Nephron (organoid): ENCODE measurements at regions not wholly inside any gene's neighbourhood (a gene's known extent, or its start where the extent isn't known, plus 50 kb on each side); places are given as distances from the start of the nearest gene placed in this dataset.

Experiments used
- H3K27ac Mint-ChIP-seq, 3 experiments: 2 replicates each; pipeline ENCODE4 v1.8.0; 2020; ENCODE audit warnings: mixed read lengths in 3 of 3, mild to moderate bottlenecking in 2 of 3, moderate library complexity in 1 of 3
- H3K27me3 Mint-ChIP-seq: 2 replicates; pipeline ENCODE4 v1.8.0; 2021; ENCODE audit warnings: low read depth, mild to moderate bottlenecking, moderate library complexity, mixed read lengths
- H3K36me3 Mint-ChIP-seq: 2 replicates; pipeline ENCODE4 v1.8.0; 2020; ENCODE audit warnings: low read depth, mixed read lengths
- H3K4me1 Mint-ChIP-seq: 2 replicates; pipeline ENCODE4 v1.8.0; 2020; ENCODE audit warnings: mixed read lengths
- H3K4me3 Mint-ChIP-seq, 3 experiments: 2 replicates each; pipeline ENCODE4 v1.8.0; 2020; ENCODE audit warnings: mild to moderate bottlenecking in 3 of 3, mixed read lengths in 3 of 3, moderate library complexity in 2 of 3
- H3K9me3 Mint-ChIP-seq: 2 replicates; pipeline ENCODE4 v1.8.0; 2020; ENCODE audit warnings: mixed read lengths
- TF ChIP-seq, protein P1 (sequence below), 3 experiments: fragments of 200-600 bp; sonication (generic); IDR thresholded peaks; one replicate each; pipeline ENCODE4 v1.5.0; 2021; ENCODE audit warnings: antibody characterized with exemption in 3 of 3; ENCODE audit not compliant: unreplicated experiment in 3 of 3

DNA sequence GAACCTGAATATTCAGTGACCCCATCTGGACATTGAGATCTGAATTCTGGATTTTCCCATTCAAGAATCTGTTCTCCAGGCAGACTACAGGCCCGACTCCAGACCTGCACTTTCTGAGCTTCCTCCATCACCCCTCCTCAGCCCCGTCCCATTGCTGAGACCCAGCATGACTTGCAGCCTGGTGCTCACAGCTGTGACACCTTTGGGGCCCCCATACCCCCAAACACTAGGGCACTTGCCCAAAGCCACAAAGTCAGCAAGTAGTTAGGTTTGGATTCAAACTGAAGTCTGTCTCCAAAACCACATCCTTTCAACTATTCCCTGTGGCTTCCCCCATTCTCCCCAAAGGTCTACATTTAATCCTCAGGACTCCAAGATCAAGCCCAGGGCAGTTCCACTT lies 128.2 kb upstream of the ZBED5 start:
- Mint-ChIP-seq H3K4me1 (peaks cover 4% of the 10 kb centered on the region), H3K27me3 (peaks cover 13% of the 10 kb centered on the region), H3K9me3 (peaks cover 4% of the 10 kb centered on the region), H3K27ac (no peak overlapping the region), H3K4me3 (no peak overlapping the region), H3K36me3 (no peaks in the 10 kb centered on the region)
- TF ChIP-seq, protein P1, sequence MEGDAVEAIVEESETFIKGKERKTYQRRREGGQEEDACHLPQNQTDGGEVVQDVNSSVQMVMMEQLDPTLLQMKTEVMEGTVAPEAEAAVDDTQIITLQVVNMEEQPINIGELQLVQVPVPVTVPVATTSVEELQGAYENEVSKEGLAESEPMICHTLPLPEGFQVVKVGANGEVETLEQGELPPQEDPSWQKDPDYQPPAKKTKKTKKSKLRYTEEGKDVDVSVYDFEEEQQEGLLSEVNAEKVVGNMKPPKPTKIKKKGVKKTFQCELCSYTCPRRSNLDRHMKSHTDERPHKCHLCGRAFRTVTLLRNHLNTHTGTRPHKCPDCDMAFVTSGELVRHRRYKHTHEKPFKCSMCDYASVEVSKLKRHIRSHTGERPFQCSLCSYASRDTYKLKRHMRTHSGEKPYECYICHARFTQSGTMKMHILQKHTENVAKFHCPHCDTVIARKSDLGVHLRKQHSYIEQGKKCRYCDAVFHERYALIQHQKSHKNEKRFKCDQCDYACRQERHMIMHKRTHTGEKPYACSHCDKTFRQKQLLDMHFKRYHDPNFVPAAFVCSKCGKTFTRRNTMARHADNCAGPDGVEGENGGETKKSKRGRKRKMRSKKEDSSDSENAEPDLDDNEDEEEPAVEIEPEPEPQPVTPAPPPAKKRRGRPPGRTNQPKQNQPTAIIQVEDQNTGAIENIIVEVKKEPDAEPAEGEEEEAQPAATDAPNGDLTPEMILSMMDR (IDR thresholded peaks at IDR 0.05; ENCODE audit: unreplicated experiment in 3 of 3), result no peak

DNA sequence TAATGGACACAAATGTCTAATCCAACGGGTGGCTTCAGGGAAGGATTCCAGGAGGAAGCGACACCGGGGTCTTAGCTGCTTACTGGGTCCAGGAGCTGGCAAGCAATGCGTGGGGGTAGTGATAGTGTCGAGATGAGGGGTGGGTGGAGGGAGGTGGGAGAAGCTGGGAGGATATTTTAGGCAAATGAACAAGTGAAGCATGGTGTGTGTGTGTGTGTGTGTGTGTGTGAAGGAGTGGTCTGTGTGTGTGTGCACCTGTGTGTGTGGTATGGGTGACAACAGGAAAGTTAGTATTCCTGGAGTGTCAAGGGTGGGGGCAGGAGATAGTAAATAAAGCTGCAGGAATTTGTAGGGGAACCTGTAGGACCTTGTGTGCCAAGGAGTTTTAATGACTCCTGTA lies 126.9 kb upstream of the ZBED5 start:
- Mint-ChIP-seq H3K9me3 (peaks cover 8% of the 10 kb centered on the region), H3K27me3 (peaks cover 13% of the 10 kb centered on the region), H3K36me3 (no peaks in the 10 kb centered on the region), H3K27ac (no peak overlapping the region), H3K4me3 (no peak overlapping the region), H3K4me1 (no peaks in the 10 kb centered on the region)
- TF ChIP-seq, protein P1 (IDR thresholded peaks at IDR 0.05; ENCODE audit: unreplicated experiment in 3 of 3), result no peak

DNA sequence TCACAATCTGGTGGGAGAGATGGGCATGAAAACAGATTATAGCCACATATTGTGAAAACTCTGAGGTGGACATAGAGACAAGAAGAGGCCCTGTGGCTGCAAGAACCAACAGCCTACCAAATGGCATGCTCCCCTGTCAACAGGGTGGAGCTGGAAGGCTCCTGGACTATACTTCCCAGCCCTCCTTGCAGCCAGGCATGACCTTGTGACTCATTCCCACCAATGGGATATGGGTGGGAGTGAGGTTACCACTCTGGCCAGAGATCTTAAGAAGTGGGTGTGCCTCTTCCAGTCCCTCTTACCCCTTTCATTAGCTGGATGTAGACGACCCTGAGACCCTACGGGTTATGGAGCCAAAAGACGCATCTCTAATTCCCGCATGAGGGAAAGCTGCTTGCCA lies 126.4 kb upstream of the ZBED5 start:
- no peak overlapping the region for H3K4me3 Mint-ChIP-seq
- H3K9me3 Mint-ChIP-seq, result peaks cover 13% of the 10 kb centered on the region
- no peaks in the 10 kb centered on the region for H3K4me1 Mint-ChIP-seq
- no peak overlapping the region for H3K27ac Mint-ChIP-seq
- TF ChIP-seq, protein P1 (IDR thresholded peaks at IDR 0.05; ENCODE audit: unreplicated experiment in 3 of 3), result no peak
- peaks cover 13% of the 10 kb centered on the region for H3K27me3 Mint-ChIP-seq
- no peaks in the 10 kb centered on the region for H3K36me3 Mint-ChIP-seq

DNA sequence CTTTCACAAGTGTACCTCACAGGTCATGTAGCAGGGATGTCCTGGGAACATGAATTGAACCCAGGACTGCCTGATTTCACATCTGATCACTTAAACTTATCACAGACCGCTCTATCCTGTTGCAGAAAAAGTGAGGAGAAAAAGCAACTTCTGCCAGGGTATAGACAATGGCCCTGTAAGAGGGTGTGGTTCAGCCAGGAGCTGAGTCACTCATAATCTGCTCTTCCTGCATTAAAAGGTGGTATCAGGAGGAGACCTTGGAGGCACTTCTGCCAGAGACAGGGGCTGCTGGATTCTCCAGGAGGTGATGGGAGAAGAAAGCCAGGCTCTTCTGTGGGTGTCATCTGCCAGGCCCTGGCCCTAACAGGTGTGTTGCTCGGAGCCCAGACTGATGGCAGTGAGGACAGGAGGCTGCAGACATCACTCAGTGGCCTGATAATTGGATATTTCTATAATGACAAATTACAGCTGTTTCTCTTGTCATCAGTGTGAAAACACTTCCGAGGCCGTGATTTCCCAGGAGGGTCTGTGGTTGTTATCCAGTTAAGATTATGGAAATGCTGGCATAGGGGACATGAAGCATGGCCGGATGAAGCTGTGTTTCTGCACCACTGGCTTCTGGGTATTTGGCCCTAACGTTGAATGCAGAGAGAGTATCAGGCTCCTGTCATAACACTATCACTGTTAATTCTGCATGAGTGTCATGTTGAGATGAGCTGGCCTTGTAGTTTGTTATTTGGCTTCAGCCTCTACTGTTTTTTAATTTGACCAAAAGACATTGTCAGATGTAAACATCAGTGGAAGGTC lies 125.1 kb upstream of the ZBED5 start:
- Mint-ChIP-seq H3K27me3 (peaks cover 13% of the 10 kb centered on the region), H3K27ac (no peak overlapping the region), H3K4me1 (no peaks in the 10 kb centered on the region), H3K9me3 (peaks cover 20% of the 10 kb centered on the region), H3K4me3 (no peak overlapping the region), H3K36me3 (no peaks in the 10 kb centered on the region)
- TF ChIP-seq, protein P1 (IDR thresholded peaks at IDR 0.05; ENCODE audit: unreplicated experiment in 3 of 3), result no peak

DNA sequence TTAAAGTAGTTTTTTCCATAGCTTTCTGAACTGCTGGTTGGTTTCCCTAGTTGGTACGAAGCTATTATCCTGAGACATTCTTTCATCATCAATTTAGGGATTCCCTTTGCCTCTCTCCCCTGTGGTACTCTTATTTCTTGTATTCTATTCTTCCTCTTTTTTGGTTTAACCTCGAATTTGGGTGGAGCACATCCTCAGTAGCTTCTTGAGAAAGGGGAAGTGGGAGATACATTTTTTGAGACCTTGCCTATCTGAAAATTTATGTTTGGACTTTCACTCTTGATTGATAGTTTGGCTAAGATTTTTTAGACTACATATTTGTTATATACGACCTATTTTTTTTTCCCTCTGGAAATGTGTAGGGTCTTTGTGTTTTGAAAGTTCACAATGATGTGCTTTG lies 121.7 kb upstream of the ZBED5 start:
- Mint-ChIP-seq H3K9me3 (peaks cover 29% of the 10 kb centered on the region), H3K4me3 (no peak overlapping the region), H3K27ac (no peak overlapping the region), H3K4me1 (no peaks in the 10 kb centered on the region), H3K36me3 (no peaks in the 10 kb centered on the region), H3K27me3 (peaks cover 5% of the 10 kb centered on the region)
- TF ChIP-seq, protein P1 (IDR thresholded peaks at IDR 0.05; ENCODE audit: unreplicated experiment in 3 of 3), result no peak

DNA sequence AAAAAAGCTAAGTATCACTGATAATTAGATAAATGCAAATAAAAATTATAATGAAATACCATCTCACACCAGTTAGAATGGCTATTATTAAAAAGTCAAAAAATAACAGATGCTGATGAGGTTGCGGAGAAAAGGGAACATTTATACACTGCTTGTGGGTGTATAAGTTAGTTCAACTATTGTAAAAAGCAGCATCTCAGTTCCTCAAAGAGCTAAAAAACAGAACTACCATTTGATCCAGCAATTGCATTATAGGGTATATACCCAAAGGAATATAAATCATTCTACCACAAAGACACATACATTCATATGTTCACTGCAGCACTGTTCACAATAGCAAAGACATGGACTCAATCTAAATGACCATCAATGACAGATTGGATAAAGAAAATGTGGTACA lies 120.3 kb upstream of the ZBED5 start:
- no peak overlapping the region for H3K4me3 Mint-ChIP-seq
- H3K36me3 Mint-ChIP-seq, result no peaks in the 10 kb centered on the region
- peaks cover 5% of the 10 kb centered on the region for H3K4me1 Mint-ChIP-seq
- H3K27me3 Mint-ChIP-seq, result peaks cover 5% of the 10 kb centered on the region
- H3K9me3 Mint-ChIP-seq, result peaks cover 31% of the 10 kb centered on the region
- TF ChIP-seq, protein P1 (IDR thresholded peaks at IDR 0.05; ENCODE audit: unreplicated experiment in 3 of 3), result no peak
- no peak overlapping the region for H3K27ac Mint-ChIP-seq
